Midbrain (tissue), 1 donor: ENCODE measurements at regions not wholly inside any gene's neighbourhood (a gene's known extent, or its start where the extent isn't known, plus 50 kb on each side); places are given as distances from the start of the nearest gene placed in this dataset.

ENCODE experiments used
- DNase-seq: peaks from one replicate; lab custom pipeline; 2025; lab: John Stamatoyannopoulos, UW

GRCh38 chr14:103207388-103208072 is 84.3 kb downstream of the TNFAIP2 start:
- no peak for DNase-seq

GRCh38 chr14:103209054-103209453 is 85.8 kb downstream of the TNFAIP2 start:
- DNase-seq = no peak

GRCh38 chr14:103209506-103209905 is 86.2 kb downstream of the TNFAIP2 start:
- no peak for DNase-seq

- no peak for DNase-seq
Measured at GRCh38 chr14:103213331-103213730, 90.1 kb downstream of the TNFAIP2 start.

GRCh38 chr14:103214461-103214958 is 91.2 kb downstream of the TNFAIP2 start:
- DNase-seq = no peak

- no peak for DNase-seq
Measured at GRCh38 chr14:103216399-103216798, 93.1 kb downstream of the TNFAIP2 start.

- DNase-seq = no peak
Measured at GRCh38 chr14:103216857-103217256, 93.6 kb downstream of the TNFAIP2 start.

GRCh38 chr14:103217538-103217937 is 94.3 kb downstream of the TNFAIP2 start:
- no peak for DNase-seq

- DNase-seq = no peak
Measured at GRCh38 chr14:103220134-103220981, 97.1 kb downstream of the TNFAIP2 start.

- DNase-seq = no peak
Measured at GRCh38 chr14:103220982-103221641, 97.9 kb downstream of the TNFAIP2 start.

- no peak for DNase-seq
Measured at GRCh38 chr14:103221781-103222358, 98.6 kb downstream of the TNFAIP2 start.

GRCh38 chr14:103223818-103224352 is 100.6 kb downstream of the TNFAIP2 start:
- DNase-seq = no peak

GRCh38 chr14:103225062-103225461 is 101.8 kb downstream of the TNFAIP2 start:
- DNase-seq = no peak

GRCh38 chr14:103225476-103225875 is 102.2 kb downstream of the TNFAIP2 start:
- DNase-seq = no peak

GRCh38 chr14:103227094-103227768 is 104.0 kb downstream of the TNFAIP2 start:
- DNase-seq = no peak

- DNase-seq = no peak
Measured at GRCh38 chr14:103228076-103228806, 105.0 kb downstream of the TNFAIP2 start.

GRCh38 chr14:103228866-103229265 is 105.2 kb upstream of the EIF5 start:
- no peak for DNase-seq

- DNase-seq = no peak
Measured at GRCh38 chr14:103230021-103230420, 104.0 kb upstream of the EIF5 start.

GRCh38 chr14:103230658-103231334 is 103.2 kb upstream of the EIF5 start:
- no peak for DNase-seq

GRCh38 chr14:103231376-103232019 is 102.5 kb upstream of the EIF5 start:
- DNase-seq = no peak
